ENCODE measurements at regions not wholly inside any gene's neighbourhood (a gene's known extent, or its start where the extent isn't known, plus 50 kb on each side); places are given as distances from the start of the nearest gene placed in this dataset.
"Not testable (repeated sequence)": the region's sequence is repeated elsewhere in the genome, so short reads cannot be mapped to it uniquely, and the experiment has no call there.

GRCh38 chr18:60018618-60019462, 119.0 kb downstream of the PMAIP1 start:
- no peak for FAIRE-seq
- DNase-seq (ENCODE audit: low spot score) = no peak

GRCh38 chr18:60018134-60018533, 118.3 kb downstream of the PMAIP1 start:
- DNase-seq (ENCODE audit: low spot score); FAIRE-seq: not testable (repeated sequence)

- FAIRE-seq (no peak), DNase-seq (ENCODE audit: low spot score) (no peak)
Measured at GRCh38 chr18:60017371-60017770, 117.6 kb downstream of the PMAIP1 start.

GRCh38 chr18:60015826-60016225, 116.0 kb downstream of the PMAIP1 start:
- not testable (repeated sequence) for DNase-seq (ENCODE audit: low spot score)

GRCh38 chr18:60013148-60013547, 113.4 kb downstream of the PMAIP1 start:
- not testable (repeated sequence) for FAIRE-seq; DNase-seq (ENCODE audit: low spot score)

More at GRCh38 chr18:60015826-60016225, 116.0 kb downstream of the PMAIP1 start:
- peak; percentile 67 for FAIRE-seq

DNA sequence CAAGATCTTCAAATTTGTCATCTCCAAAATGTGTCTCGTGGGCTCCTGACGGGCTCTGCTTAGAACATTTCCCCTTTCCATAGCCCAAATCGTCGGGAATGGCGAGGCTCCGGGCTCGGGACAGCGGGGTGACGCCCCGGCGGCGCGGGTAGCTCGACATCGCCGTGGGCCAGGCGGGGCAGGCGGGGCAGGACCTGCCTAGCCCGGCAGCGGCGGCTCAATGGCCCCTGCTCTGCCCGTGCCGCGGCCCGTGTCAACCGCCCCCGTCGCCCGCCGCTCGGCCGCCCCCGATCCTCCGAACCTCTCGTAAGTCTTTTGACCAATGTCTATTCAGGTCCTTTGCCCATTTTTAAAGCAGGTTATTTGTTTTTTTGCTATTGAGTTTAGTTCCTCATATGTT, 111.2 kb downstream of the PMAIP1 start:
- DNase-seq (ENCODE audit: low spot score) = no peak
- FAIRE-seq = no peak

- FAIRE-seq (no peak), DNase-seq (ENCODE audit: low spot score) (no peak)
Measured at GRCh38 chr18:60010513-60010912, 110.7 kb downstream of the PMAIP1 start.

DNA sequence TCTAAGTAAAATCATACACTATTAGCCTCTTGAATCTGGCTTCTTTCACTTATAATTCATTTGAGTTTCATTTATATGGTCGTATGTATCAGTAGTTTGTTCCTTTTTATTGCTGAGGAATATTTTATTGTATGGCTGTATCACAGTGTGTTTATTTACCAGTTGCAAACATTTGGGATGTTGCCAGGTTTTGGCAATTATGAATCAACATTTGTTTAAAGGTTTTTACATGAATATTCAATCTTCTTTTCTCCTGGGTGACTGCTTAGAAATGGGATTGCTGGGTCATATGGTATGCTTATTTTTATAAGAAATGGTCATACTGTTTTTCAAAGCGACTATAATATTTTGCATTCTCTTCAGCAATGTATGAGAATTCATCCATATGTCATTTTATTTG, 107.9 kb downstream of the PMAIP1 start:
- FAIRE-seq = no peak
- DNase-seq (ENCODE audit: low spot score) = no peak

DNA sequence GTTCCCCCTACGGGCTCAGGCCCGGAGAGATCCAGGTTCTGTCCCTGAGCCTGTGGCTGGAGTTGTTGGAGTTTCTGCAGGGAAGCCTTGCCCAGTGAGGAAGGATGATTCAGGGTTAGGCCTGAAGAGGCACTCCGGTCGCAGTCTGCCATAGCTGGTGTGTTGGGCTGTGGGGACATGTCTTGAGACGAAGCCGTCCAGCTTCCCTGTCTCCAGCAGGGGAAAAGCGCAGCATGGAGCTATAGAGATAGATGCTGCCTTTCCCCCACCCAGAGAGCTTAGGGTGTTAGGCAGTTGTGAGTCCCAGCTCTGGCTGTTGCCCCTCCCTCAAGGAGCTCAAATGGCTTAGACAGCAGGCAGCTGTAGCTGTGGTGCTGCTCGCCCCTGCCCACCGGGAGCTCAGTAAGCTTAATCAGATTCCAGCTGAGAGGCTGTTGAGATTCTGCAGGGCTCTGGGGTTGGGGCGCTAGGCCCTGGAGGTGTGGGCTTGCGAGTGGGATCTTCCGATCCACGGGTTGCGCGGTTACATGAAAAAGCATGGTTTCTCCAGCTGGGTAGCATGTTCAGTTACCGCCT, 103.9 kb downstream of the PMAIP1 start:
- no peak for DNase-seq (ENCODE audit: low spot score)
- FAIRE-seq = no peak

DNA sequence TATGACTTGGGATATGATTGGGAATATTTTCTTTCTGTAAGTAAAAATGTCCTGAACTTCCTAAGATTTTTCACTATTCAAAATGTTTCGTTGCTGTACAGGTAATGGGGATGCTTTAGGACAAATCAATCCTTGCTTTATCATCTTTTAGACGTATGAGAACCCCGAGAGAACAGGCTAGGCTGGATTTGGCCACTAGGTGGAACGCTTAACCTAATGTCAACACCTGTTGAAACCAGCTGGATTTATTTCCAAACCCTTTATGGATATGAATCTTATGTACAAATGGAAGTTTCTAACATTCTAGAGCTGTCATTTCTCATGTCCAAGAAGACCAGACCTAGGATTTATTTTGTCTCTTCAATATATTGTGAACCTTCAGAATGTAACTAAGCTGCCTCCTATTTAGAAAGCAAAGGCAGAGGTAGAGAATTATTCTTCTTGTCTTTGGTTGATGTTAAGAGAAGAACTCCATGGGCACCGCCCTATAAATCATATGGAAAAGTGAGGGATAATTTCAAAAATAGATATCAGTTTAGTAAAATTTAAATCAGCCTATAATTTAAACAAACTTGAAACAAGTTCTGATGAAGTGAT, 96.7 kb downstream of the PMAIP1 start:
- peak; percentile 39 for DNase-seq (ENCODE audit: low spot score)
- peak; percentile 67 for FAIRE-seq

DNA sequence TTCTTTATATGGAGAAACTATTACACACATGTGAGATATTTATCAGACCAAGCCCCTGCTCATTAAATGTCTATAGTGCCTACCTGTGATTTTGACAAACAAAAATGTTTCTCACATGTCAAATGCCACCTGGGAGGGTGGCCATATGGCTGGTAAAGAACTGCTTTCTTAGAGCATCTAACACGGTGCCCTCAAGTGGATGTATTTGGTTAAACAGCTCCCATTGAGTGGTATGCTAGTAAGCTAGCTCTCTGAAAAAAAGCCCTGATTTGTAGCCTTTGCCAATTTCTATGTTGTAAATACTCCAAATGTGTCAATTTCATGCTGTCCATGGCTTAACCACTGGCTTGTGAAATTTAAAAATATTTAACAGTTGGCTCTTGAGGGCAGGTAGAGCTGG, 94.6 kb downstream of the PMAIP1 start:
- DNase-seq (ENCODE audit: low spot score) (no peak), FAIRE-seq (no peak)

- FAIRE-seq = no peak
- DNase-seq (ENCODE audit: low spot score) = peak; percentile 11
Measured at GRCh38 chr18:59993560-59993959, 93.8 kb downstream of the PMAIP1 start.

- DNase-seq (ENCODE audit: low spot score) = peak; percentile 21
- FAIRE-seq = peak; percentile 80
Measured at GRCh38 chr18:59990121-59990823, 90.5 kb downstream of the PMAIP1 start.

DNA sequence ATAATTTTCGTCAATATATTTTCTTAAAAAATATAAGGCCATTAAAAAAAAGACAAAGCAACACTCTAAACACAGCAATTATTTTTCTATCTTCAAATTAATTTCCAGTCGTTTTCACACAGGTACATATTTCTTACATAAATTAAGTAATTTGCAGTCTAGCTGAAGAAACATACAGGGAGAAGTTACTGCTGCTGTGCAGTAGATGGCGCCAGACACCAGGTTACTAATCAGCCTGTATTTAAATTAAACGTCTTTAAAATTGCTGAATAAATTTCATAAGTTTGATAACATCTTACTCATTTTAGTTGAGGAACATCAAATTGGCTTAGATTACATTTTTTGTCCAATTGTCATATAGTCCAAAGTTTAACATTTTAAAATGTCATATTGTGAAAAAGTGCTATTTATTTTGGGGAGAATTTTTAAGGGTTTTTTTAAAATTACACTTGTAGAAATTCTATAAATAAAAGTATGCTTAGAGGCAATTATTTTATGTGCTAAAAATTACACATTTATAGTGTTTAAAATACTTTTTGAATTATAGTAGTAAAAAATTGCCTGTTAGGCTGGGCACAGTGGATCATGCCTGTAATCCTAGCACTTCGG, 88.4 kb downstream of the PMAIP1 start:
- FAIRE-seq (peak; percentile 79), DNase-seq (ENCODE audit: low spot score) (peak; percentile 27)

DNA sequence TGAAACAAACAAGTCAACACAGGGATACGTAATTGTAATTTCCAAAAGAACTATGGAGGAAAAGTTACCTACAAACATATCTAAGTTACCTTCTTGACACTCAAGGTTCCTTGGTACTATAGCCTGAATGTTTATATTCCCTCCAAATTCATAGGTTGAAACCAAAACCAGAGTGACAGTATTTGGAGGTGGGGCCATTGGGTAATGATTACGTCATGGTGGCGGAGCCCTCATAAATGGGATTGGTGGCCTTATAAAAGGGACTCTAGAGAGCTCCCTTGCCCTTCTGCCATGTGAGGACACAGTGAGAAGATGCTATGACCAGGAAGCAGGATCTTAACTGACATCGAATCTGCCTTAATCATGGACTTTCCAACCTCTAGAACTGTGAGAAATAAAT, 87.3 kb downstream of the PMAIP1 start:
- no peak for DNase-seq (ENCODE audit: low spot score)
- FAIRE-seq = no peak

DNA sequence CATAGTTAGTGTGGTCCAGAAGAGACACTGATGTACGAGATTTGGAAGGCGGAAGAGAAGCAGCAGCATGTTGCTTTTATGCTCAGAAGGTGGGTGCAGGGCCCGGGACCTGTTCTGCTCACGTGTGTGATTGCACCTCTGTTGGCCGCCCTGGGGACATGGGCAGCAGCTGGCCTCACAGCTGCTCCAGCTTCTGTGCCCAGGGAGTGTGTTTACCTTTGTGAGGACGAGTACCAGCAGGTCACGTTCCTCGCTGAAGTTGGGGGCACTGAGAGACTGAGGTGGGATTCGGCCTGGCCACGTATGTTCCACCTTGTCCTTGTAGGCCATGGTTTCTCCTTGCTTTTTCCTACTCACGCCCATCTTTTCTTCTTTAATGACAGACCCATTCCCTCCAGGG, 86.3 kb downstream of the PMAIP1 start:
- no peak for DNase-seq (ENCODE audit: low spot score)
- no peak for FAIRE-seq

DNA sequence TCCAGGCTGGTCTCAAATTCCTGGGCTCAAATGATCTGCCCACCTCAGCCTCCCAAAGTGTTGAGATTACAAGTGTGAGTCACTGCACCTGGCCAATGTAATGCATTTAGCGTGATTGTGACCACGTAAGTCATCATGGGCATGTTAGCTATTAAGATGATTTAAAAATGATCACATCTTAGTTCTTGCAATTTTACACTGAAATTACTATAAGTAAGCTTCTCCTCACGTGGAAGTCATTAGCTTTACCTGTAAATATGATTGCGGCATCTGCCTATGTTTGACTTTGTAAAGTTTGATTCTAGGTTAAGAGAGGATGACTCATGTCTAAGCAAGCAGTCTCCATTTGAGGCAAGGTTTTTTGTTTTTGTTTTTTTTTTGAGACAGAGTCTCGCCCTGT, 85.5 kb downstream of the PMAIP1 start:
- no peak for FAIRE-seq
- DNase-seq (ENCODE audit: low spot score) = no peak

- FAIRE-seq = no peak
- no peak for DNase-seq (ENCODE audit: low spot score)
Measured at GRCh38 chr18:59983506-59983905, 83.7 kb downstream of the PMAIP1 start.

GRCh38 chr18:59980188-59980637, 80.4 kb downstream of the PMAIP1 start:
- DNase-seq (ENCODE audit: low spot score) (no peak), FAIRE-seq (no peak)

GRCh38 chr18:59971871-59972428, 72.2 kb downstream of the PMAIP1 start:
- DNase-seq (ENCODE audit: low spot score) = no peak
- FAIRE-seq = no peak

DNA sequence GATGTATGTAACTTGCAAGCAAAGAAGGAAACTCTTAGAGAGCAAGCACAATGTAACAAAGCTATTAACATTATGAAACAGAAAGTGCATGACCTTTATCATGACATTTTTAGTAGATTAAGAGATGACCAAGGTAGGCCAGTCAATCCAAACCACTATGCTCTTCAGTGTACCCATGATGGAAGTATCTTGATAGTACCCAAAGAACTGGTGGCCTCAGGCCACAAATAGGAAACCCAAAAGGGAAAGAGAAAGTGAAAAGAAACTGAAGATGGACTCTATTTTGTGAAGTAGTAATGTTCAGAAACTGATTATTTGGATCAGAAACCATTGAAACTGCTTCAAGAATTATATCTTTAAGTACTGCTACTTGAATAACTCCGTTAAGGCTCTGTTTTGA, 71.3 kb downstream of the PMAIP1 start:
- not testable (repeated sequence) for FAIRE-seq; DNase-seq (ENCODE audit: low spot score)
